ENCODE measurements at regions not wholly inside any gene's neighbourhood (a gene's known extent, or its start where the extent isn't known, plus 50 kb on each side); places are given as distances from the start of the nearest gene placed in this dataset.

DNA sequence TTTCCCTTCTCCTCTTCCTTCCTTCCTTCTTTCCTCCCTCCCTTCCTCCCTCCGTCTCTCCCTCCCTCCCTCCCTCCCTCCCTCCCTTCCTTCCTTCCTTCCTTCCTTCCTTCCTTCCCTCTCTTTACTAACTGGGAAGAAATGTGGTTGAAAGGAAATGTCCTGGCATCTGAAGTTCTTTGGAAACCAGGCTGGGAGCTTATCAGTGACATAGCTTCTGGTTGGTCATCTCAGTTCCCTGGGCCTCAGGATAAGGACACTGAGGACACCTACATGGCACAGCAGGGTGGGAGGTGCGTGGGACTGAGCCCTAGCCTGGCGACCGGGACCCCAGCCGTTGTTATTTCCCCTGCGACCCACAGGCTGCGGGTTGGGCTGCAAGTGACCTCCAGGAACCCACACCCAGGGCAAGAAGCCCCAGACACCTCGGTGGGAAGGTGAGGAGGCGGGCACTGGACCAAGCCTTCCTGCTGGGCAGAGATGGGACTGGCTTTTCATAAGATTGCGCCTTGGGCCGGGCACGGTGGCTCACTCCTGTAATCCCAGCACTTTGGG is 1486.5 kb downstream of the TBC1D22A start:
- H3K4me1 ChIP-seq (ENCODE audit: control insufficient read depth in 1 of 2, insufficient read depth in 2 of 2, low read length in 2 of 2): no peaks in the 10 kb centered on the region
- ChIA-PET RAD21 (ENCODE audit: low non-redundant PET in 1 of 2, low total read pairs in 2 of 2, uncharacterized antibody in 2 of 2, unreplicated experiment in 2 of 2) (no interaction called here), CTCF (no interaction called here), POLR2A (no interaction called here)
- H2AFZ ChIP-seq (ENCODE audit: low read depth, low read length, poor library complexity, severe bottlenecking): no peak overlapping the region
- no peaks in the 10 kb centered on the region for H3K79me2 ChIP-seq (ENCODE audit: insufficient read depth, low read length)
- no peak overlapping the region for H3K9ac ChIP-seq (ENCODE audit: low read length)
- peaks cover 11% of the 10 kb centered on the region; the same call in 1 of the 2 replicates for H3K27me3 ChIP-seq (ENCODE audit: insufficient read depth, low read length)
- TF ChIP-seq EGR1 (IDR thresholded peaks at IDR 0.05; ENCODE audit: low read depth) (no peak), ZNF274 (IDR thresholded peaks at IDR 0.05; ENCODE audit: low read depth, low read length) (no peak), POLR2AphosphoS5 (IDR thresholded peaks at IDR 0.05; ENCODE audit: low read depth, low read length) (no peak), EZH2 (IDR thresholded peaks at IDR 0.05) (no peak), RAD21 (IDR thresholded peaks at IDR 0.05; ENCODE audit: low read depth) (no peak), TCF7L2 (IDR thresholded peaks at IDR 0.05; ENCODE audit: borderline replicate concordance, extremely low read depth, insufficient read depth, insufficient read length) (no peak), CTCF (IDR thresholded peaks at IDR 0.05 in 2 of 3, conservative IDR thresholded peaks at IDR 0.05 in 1 of 3; ENCODE audit: borderline replicate concordance in 1 of 3, insufficient read depth in 1 of 3, low read depth in 2 of 3, low read length in 2 of 3) (no peak), SRF (IDR thresholded peaks at IDR 0.05; ENCODE audit: low read depth) (no peak), FOSL1 (IDR thresholded peaks at IDR 0.05; ENCODE audit: low read depth) (no peak), ELF1 (IDR thresholded peaks at IDR 0.05; ENCODE audit: borderline replicate concordance, low read depth) (no peak), SIN3A (IDR thresholded peaks at IDR 0.05; ENCODE audit: low read depth) (no peak), JUND (IDR thresholded peaks at IDR 0.05) (no peak), ATF3 (IDR thresholded peaks at IDR 0.05) (no peak)
- TF ChIP-seq, protein P1, sequence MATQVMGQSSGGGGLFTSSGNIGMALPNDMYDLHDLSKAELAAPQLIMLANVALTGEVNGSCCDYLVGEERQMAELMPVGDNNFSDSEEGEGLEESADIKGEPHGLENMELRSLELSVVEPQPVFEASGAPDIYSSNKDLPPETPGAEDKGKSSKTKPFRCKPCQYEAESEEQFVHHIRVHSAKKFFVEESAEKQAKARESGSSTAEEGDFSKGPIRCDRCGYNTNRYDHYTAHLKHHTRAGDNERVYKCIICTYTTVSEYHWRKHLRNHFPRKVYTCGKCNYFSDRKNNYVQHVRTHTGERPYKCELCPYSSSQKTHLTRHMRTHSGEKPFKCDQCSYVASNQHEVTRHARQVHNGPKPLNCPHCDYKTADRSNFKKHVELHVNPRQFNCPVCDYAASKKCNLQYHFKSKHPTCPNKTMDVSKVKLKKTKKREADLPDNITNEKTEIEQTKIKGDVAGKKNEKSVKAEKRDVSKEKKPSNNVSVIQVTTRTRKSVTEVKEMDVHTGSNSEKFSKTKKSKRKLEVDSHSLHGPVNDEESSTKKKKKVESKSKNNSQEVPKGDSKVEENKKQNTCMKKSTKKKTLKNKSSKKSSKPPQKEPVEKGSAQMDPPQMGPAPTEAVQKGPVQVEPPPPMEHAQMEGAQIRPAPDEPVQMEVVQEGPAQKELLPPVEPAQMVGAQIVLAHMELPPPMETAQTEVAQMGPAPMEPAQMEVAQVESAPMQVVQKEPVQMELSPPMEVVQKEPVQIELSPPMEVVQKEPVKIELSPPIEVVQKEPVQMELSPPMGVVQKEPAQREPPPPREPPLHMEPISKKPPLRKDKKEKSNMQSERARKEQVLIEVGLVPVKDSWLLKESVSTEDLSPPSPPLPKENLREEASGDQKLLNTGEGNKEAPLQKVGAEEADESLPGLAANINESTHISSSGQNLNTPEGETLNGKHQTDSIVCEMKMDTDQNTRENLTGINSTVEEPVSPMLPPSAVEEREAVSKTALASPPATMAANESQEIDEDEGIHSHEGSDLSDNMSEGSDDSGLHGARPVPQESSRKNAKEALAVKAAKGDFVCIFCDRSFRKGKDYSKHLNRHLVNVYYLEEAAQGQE (IDR thresholded peaks at IDR 0.05; ENCODE audit: low read depth): no peak
- TF ChIP-seq, protein P2, sequence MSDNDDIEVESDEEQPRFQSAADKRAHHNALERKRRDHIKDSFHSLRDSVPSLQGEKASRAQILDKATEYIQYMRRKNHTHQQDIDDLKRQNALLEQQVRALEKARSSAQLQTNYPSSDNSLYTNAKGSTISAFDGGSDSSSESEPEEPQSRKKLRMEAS (IDR thresholded peaks at IDR 0.05): no peak
- TF ChIP-seq, protein P3, sequence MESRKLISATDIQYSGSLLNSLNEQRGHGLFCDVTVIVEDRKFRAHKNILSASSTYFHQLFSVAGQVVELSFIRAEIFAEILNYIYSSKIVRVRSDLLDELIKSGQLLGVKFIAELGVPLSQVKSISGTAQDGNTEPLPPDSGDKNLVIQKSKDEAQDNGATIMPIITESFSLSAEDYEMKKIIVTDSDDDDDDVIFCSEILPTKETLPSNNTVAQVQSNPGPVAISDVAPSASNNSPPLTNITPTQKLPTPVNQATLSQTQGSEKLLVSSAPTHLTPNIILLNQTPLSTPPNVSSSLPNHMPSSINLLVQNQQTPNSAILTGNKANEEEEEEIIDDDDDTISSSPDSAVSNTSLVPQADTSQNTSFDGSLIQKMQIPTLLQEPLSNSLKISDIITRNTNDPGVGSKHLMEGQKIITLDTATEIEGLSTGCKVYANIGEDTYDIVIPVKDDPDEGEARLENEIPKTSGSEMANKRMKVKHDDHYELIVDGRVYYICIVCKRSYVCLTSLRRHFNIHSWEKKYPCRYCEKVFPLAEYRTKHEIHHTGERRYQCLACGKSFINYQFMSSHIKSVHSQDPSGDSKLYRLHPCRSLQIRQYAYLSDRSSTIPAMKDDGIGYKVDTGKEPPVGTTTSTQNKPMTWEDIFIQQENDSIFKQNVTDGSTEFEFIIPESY (IDR thresholded peaks at IDR 0.05; ENCODE audit: extremely low read depth, insufficient replicate concordance, low read length): no peak
- peaks cover 0 to 4% of the 10 kb centered on the region in 2 experiments; a peak in 1 of 4 replicates for H3K9me3 ChIP-seq (ENCODE audit: control insufficient read depth in 1 of 2, insufficient read depth in 1 of 2, low read depth in 1 of 2, low read length in 2 of 2)
- no peaks in the 10 kb centered on the region for H3K9me2 ChIP-seq (ENCODE audit: insufficient read depth)
- H4K20me1 ChIP-seq (ENCODE audit: insufficient read depth): no peaks in the 10 kb centered on the region
- DNase-seq (ENCODE audit: low read depth, low spot score) (no peak), ATAC-seq (no peak)
- no peak overlapping the region for H3K4me2 ChIP-seq (ENCODE audit: low read length)
- no peak overlapping the region for H3K4me3 ChIP-seq (replicated peaks in 1 of 2; ENCODE audit: low read depth in 1 of 2, low read length in 2 of 2)
- BruUV-seq (replicated peaks): no TSS peak
- intact Hi-C loops (cut with micrococcal nuclease): no loop called here
- H3K27ac ChIP-seq (ENCODE audit: low read depth, low read length): no peak overlapping the region
- no peaks in the 10 kb centered on the region for H3K36me3 ChIP-seq (ENCODE audit: control insufficient read depth in 1 of 2, insufficient read depth in 2 of 2, low read length in 2 of 2)
